Mucosa of descending colon (tissue), 3 donors: ENCODE measurements at regions not wholly inside any gene's neighbourhood (a gene's known extent, or its start where the extent isn't known, plus 50 kb on each side); places are given as distances from the start of the nearest gene placed in this dataset.

Experiments
- ATAC-seq: fragments of 200-7000 bp; cut with Tn5 transposase; one replicate; pipeline ENCODE4 v1.9.1; 2020; ENCODE audit warnings: mild to moderate bottlenecking, moderate library complexity
- DNase-seq, 3 donors: peaks; one replicate each; pipeline ENCODE4 v3.0.0-alpha.2; 2020
- H3K36me3 ChIP-seq: fragments of 200-600 bp; one replicate; pipeline ENCODE4 v1.8.0; 2021; ENCODE audit warnings: low read depth, mild to moderate bottlenecking
- H3K4me1 ChIP-seq: fragments of 200-600 bp; one replicate; pipeline ENCODE4 v1.8.0; 2021; ENCODE audit warnings: low read depth, mild to moderate bottlenecking
- H3K4me3 ChIP-seq: fragments of 200-600 bp; one replicate; pipeline ENCODE4 v1.8.0; 2021; ENCODE audit warnings: mild to moderate bottlenecking
- H3K9me3 ChIP-seq: fragments of 200-600 bp; one replicate; pipeline ENCODE4 v1.8.0; 2021; ENCODE audit warnings: mild to moderate bottlenecking
- CTCF ChIP-seq: fragments of 200-600 bp; IDR thresholded peaks from one replicate; pipeline ENCODE4 v1.8.0; 2022; ENCODE audit warnings: antibody characterized with exemption, mild to moderate bottlenecking
- intact Hi-C, 2 donors: fragments of 100-400 bp; cut with DNase I in 1 of 2; cut with micrococcal nuclease in 1 of 2; formaldehyde crosslinking; loops; one replicate each; pipeline versions ENCODE4 v1.11.0 to v1.11.1; 2022; cut with DNase I, micrococcal nuclease
- donor health status: DM: no; HTN: no; CAD: no; lungs with moderate emphysema.
- donor health status: DM: no; HTN: no; CAD: no.
- donor health status: DM: no; HTN: yes; CAD: no.

- ATAC-seq (no peak), DNase-seq (no peak)
- intact Hi-C loops = no loop called here
- Histone ChIP-seq H3K9me3 (no peaks in the 10 kb centered on the region), H3K36me3 (no peaks in the 10 kb centered on the region), H3K4me3 (no peak overlapping the region), H3K4me1 (peaks cover 2% of the 10 kb centered on the region)
- no peak for TF ChIP-seq CTCF
These were observed 179.6 kb downstream of the CSNK2A3 start for GRCh38 chr11:11173316-11174025.

GRCh38 chr11:11171854-11172253 lies 181.2 kb downstream of the CSNK2A3 start:
- H3K9me3 ChIP-seq = no peaks in the 10 kb centered on the region
- TF ChIP-seq CTCF = no peak
- ATAC-seq (peak; percentile 60), DNase-seq (peak in 1 of 3 donors; percentile 16)
- H3K4me3 ChIP-seq = no peak overlapping the region
- H3K36me3 ChIP-seq = no peaks in the 10 kb centered on the region
- intact Hi-C loops = no loop called here
- peaks cover 2% of the 10 kb centered on the region for H3K4me1 ChIP-seq

DNA sequence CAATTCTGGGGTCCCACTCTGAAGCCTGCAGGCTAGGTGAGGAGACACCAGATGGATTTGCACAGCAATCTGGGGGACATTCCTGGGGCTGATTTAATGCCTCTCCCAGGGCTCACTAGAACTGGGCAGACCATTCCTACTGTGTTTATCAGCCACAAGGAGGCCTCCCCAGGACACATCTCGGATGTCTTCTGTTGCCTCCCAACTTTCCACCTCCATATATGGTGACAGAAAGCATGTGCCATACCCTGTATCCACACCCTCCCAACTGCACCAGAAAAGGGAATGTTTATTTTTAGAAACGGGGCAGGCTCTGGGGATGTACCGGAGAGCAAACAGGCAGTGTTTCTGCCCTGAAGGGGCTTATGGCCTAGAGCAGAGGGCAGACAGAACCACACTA lies 181.8 kb downstream of the CSNK2A3 start:
- DNase-seq (no peak), ATAC-seq (no peak)
- intact Hi-C loops = no loop called here
- H3K36me3 ChIP-seq = no peaks in the 10 kb centered on the region
- H3K9me3 ChIP-seq = no peaks in the 10 kb centered on the region
- H3K4me1 ChIP-seq = peaks cover 2% of the 10 kb centered on the region
- no peak for TF ChIP-seq CTCF
- H3K4me3 ChIP-seq = no peak overlapping the region

- intact Hi-C loops = no loop called here
These were observed 182.5 kb downstream of the CSNK2A3 start for GRCh38 chr11:11170352-11171084.

DNA sequence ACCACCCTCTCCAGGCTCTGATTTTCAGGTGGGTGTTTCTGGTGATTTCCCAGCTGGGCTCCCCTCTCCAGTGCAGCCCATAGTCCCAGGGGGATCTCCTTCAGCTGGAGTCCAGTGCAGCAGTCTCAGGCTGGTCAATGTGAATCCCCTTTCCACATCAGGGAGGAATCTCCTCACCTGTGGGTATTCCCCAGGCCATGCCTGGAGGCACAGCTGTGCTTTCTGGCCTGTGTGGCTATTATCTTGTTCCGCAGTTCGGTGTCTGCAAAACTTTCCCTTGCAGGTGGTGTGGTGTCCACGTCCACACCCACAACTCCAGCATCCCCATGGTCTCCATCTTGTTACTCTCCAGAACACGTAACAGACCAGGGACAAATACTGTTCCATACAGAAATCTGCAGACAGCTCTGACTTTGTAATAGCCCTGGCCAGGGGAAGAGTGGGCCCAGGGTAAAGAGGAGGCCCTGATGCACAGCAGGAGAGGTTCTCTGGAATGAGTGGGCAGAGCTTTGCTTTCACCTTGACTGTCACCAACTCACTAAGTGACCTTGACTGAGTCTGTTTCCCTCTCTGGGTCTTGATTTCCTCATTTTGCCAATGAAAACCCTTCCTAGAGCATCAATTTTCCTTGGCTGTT lies 183.2 kb downstream of the CSNK2A3 start:
- H3K36me3 ChIP-seq = no peaks in the 10 kb centered on the region
- TF ChIP-seq CTCF = no peak
- peaks cover 2% of the 10 kb centered on the region for H3K4me1 ChIP-seq
- no peaks in the 10 kb centered on the region for H3K9me3 ChIP-seq
- intact Hi-C loops = no loop called here
- DNase-seq (no peak), ATAC-seq (no peak)
- H3K4me3 ChIP-seq = no peak overlapping the region

More at GRCh38 chr11:11170352-11171084, 182.5 kb downstream of the CSNK2A3 start:
- H3K36me3 ChIP-seq = no peaks in the 10 kb centered on the region
- peaks cover 2% of the 10 kb centered on the region for H3K4me1 ChIP-seq
- no peaks in the 10 kb centered on the region for H3K9me3 ChIP-seq
- ATAC-seq (no peak), DNase-seq (no peak)
- H3K4me3 ChIP-seq = no peak overlapping the region
- TF ChIP-seq CTCF = no peak
